HG03457 (cell line): ENCODE measurements at regions not wholly inside any gene's neighbourhood (a gene's known extent, or its start where the extent isn't known, plus 50 kb on each side); places are given as distances from the start of the nearest gene placed in this dataset.

Experiments
- ATAC-seq: cut with Tn5 transposase; IDR thresholded peaks from one replicate; pipeline ENCODE4 v1.9.1; 2021; ENCODE audit warnings: moderate number of reproducible peaks; ENCODE audit not compliant: unreplicated experiment

DNA sequence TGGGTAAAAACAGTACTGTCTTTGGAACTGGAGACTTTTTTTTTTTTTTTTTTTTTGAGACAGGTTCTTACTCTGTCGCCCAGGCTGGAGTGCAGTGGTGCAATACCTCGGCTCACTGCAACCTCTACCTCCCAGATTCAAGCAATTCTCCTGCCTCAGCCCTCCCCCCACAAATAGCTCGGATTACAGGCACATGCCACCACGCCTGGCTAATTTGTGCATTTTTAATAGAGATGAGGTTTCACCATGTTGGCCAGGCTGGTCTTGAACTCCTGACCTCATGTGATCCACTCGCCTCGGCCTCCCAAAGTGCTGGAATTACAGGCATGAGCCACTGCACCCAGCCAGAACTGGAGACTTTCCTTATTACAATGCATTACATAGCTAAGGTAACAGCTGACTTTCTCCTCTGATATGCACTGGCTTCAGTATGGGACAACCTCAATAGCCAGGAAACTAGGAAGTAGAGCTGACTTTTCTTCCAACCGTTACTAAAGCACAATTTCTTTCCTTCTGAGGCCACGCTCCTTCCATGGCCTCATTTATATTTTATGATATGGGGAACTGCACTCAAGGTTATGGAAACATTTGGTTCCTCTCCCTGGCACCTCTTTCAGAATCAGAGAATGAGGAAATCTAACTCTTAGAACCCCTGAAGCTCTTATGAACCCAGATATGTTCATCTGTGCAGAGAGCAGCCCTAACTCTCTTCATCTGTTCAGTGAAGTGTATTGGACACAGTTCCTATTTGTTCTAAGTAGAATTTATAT is 53.5 kb upstream of the FAM9B start:
- ATAC-seq = no peak

DNA sequence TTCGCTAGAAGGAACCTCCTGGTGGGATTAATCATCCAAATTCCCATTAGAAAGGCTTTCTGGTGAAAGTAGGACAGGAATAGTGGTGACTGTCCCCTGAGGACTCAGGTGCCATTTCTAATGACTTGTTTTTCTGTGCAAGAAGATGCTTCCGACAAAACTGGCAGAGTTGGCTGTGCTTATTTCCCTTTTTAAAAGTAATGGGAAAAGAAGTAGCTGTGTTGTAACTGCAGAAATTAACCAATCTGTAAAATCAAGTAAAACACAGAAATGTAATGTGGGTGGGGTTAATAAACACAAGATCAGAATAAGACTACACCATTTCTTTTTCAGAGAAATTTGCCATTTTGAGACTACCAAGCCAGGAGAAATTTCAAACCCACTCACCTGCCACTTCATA is 55.0 kb upstream of the FAM9B start:
- no peak for ATAC-seq

DNA sequence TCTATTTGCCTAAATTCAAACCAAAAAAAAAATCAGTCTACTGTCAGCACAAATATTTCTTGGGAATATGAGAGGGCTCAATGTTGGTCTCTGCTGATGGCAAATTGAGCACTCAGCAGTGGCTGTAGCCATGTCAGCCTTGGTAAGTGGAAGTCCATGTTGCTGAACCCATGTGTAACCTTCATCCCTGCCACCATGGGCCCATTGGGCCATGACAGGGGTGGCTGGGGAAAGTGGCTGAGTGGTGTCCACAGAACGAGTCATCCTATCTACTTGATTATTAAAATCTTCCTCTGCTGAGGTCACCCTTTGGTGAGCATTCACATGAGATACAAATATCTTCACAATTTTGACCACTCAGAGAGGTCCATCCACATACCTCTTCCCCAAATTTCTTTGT is 56.8 kb upstream of the FAM9B start:
- no peak for ATAC-seq

DNA sequence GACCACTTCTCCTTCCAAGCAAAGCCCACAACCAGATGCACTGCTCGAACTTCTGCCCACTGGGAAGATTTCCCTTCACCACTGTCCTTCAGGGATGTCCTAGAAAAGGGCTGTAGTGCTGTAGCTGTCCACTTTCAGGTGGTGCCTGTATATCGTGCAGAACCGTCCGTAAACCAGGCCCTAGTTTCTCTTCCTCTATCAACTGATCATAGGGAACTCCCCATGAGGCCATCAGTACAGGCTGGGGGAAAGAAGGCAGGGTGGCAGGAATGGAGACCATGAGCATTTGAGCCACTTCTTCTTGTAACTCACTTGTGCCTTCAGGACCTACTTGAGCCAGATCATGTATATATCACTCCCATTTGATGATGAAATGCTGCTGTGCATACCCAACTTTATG is 57.3 kb upstream of the FAM9B start:
- no peak for ATAC-seq

DNA sequence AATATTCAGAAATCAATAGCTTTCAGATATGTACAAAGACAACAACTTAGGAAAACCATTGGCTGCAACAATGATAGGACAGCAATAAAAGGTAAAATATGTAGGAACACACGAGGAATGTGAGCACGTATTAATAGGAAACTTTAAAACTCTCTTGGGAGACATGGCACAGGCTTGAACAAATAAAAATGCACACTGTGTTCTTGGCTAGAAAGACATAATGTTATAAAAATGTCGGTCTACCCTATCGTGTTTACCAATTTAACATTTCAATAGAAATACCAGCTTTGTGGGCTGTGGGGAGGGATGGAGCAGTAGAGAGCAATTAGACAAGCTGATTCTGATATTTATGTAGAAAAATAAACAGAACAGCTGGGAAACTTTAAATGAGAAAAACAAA is 69.0 kb upstream of the FAM9B start:
- no peak for ATAC-seq

DNA sequence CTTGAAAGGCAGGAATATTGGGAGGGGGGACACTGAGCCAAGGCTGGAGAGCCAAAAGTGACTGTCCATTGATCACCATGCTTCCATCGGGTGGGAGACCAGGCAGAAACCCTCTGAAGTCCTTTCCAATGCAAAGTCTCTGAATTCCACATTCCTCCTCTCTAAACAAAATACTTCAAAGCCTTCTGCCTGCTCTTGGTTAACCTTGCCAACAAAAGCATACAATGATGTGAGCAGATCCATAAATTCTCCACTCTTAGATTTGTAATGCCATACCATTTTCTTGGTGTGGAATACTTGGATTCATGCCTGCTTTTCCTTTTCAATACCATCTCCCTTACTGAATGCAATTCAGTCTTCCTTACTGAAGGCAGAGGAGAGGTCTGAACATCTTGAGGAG is 74.1 kb upstream of the FAM9B start:
- no peak for ATAC-seq

DNA sequence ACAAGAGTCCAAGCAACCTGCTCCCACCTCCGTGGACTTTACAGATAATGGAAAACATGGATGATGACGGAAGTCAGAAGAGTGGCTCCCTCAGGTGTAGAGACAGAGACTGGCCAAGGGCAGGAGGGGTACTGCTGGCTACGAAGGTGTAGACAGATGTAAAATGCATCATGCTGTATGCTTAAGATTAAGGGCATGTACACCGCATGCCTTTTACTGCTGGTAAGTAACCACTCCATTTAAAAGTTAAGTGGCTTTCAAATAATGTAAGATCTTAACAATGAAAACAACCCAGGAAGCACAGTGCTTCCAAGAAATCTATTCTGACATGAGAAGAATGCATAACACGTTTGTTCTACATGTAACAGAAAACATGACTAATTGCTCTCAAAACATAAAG is 76.9 kb upstream of the FAM9B start:
- no peak for ATAC-seq

DNA sequence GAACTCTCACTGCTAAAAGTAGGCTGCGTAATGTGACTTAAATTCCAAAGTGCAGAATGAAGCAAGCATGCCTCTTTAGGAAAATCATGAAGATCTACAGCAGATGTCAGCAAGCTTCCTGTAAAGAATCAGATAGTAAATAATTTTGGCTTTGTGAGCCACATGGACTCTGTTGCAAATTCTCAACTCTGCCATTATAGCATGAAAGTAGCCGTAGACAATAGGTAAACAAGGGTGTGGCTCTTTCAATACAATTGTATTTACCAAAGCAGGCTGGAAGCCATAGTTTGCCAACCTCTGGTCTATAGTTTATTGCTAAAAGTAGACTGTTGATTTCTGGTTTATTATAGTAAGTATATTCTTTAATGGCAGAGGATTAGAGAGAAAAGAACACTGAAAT is 80.3 kb upstream of the FAM9B start:
- no peak for ATAC-seq

DNA sequence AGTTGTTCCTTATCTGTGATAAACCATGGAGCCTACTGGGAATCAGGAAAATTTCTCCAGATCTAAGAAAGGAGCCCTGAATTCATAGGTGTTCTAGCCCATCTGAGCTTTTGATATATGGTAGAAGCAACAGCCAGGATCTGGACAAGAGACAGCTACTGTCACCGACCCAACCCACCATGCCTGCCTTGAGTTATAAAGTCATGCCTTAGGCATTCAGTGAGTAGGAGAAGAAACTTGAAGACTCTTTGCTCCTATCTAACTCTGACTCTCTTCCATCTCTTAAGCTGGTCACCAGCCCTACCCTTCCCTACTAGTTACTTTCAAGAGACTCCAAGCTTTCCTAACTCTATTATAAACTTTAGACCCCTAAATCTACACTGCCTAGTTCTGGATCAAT is 83.9 kb upstream of the FAM9B start:
- no peak for ATAC-seq

DNA sequence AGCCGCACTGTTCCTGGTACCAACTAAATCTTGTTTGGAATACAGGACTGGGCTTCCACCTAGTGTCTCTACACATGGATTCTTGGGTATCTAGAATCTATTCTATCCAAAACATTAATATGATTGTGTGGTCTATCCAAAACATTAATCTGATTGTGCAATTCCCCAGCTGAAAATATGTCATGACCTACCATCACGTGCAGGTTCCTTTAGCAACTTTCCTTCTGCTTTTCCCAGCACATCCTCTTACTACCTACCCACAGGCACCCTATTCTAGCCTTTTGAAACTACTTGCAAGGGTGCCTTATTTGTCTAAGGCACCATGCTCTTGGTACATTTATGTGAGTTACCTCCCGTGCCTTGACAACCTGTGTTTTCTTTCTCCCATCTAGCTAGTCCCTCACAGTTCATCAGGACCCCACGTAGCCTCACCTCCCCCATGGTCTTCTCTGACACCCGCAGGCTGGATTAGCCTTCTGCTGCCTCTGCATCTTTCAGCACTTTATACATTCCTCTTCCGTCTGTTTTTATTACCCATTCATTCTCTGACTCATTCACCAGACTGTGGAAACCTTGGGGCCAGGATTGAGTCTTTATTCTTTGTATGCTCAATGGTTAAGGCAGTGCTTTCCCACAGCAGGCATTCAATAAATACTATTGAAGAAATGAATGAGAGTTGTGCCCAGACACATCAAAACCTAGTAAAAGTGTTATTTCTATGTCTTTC is 88.8 kb upstream of the FAM9B start:
- ATAC-seq = no peak

DNA sequence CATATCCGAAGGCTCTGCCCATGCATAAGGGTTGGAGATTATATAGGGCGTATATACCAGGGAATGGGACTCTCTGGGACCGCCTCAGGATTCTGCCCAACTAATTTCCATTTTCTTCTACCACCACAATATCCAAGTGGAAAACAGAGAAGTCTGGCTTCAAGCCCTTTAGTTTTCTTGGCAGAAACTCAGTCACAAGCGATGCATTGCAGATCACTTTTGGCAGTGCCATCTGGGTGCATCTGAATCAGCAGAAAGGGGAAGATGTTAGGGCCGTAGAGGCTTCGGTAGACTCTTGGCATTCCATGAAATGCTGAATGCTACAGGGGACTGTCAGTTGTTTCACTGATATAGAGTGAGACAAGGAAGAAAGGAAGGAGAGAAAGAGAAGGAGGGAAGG is 94.1 kb upstream of the FAM9B start:
- no peak for ATAC-seq

DNA sequence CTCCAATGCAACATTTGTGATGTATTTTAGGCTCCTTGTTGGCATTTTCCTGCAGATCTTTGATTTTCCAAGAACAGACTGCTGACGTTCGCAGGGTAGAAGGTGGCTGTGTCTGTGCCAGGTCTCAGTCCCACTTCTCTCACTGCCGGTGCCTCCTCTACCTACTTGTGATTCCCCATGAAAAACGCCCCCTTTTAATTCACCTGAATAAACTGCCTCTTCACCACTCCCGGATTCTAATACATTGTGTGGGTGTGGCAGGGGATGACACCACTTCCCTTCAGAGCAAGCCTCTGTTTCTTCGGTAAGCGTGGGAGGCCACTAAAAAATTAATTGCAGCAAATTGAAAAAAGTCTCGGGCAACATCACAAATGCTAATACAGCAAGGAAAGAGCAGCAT is 96.1 kb upstream of the FAM9B start:
- no peak for ATAC-seq

DNA sequence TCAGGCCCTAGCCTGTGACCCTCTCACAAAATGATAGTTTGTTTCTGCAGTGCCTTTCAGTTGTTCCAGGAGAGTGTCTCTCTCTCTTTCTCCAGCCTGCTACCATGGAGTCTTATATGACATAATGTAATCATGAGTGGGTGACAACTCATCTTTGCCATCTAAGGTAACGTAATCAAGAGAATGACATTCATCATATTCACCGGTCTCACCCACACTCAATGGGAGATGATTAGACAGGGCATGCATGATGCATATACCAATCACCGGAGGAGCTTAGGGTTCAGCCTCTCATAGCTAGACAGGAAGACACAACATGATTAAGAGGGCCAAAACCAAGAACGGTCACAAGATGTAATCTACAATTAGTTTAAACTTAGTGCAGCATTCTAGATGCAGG is 97.1 kb upstream of the FAM9B start:
- ATAC-seq = no peak

DNA sequence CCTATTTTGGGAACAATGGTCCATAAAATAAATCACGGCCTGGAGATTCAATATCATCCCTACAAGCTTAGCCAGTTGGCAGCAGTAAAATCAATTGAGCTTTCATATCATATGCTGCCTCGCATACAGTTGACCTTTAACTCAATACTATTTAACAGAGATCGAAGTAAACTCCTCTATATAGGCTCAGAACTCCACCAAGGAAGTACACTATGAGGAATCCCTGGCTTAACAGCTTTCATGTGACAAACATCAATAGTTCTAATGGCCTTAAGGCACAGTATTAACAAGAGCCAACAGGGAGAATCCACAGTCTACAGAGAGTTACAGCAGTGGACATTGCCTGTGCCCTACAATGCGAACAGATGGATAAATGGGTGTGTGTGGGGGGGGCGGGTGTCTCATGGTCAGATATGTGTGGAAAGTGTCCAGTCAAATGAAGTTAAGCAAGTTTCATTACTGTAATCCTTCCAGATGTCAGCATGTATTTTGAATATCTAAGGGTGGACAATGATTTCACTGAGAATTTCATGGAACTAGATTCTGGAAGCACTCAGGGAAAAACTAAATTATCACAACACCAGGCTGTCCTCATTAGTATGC is 98.2 kb upstream of the FAM9B start:
- ATAC-seq = no peak

DNA sequence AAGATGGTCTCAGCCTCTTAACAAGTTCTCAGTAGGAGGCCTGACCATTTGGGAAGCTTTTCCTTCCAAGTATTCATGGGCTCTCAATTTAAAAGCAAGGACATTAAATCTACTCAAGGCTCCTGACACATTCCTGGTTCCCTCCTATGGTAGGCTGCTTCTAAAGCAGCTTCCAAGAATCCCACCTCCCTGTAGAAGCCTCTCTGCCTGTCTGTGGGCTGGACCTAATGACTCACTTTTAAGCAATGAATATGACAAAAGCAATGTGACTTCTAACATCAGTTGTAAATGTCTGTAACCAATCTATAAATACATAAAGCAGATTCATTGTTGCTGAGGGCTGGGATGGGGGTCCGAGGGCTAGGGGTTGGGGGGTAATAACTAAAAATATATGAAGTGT is 99.5 kb upstream of the FAM9B start:
- ATAC-seq = no peak

DNA sequence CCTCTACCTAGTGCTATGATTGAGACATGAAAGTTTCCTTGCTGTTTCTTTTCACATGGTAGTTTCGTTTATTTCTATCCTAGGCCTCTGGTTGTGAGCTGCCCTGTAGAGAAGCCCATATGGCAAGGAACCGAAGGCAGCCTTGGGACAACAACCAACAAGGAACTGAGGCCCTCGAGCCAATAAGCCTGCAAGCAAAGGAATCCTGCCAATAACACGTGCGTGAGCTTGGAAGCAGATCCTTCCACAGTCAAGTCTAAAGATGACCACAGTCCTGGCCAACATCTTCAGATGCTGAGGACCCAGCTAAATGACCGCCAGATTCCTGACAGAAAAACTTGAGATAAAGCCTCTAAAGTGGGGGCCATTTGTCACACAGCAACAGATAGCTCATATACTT is 100.4 kb upstream of the FAM9B start:
- ATAC-seq = no peak

DNA sequence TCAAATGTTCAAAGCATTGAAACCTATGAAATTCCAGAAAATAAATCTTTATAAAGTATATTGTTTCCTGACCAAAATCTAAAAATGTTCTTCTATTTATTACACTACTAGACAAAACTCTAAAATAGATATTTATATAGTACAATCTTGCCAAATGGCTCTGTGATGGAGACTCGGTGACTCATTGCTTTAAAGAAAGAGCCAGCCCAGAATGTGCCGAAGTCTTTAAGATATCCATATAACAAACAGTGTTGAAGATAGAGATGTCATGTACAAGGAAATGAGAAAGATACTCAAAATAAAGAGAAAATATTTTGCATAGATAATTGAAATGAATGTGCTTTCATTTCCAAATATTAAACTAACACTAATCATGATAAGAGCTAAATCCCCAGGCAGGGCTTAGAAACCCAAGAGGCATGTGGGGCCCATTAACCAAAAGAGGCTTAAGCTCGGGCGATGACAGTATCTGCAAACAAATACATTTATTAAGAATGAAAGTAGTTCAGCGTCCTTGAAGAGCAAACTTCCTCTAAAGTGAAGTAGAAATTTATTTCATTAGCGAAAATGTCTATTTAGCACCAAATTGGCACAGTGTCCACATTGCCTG is 102.1 kb upstream of the FAM9B start:
- ATAC-seq = no peak

DNA sequence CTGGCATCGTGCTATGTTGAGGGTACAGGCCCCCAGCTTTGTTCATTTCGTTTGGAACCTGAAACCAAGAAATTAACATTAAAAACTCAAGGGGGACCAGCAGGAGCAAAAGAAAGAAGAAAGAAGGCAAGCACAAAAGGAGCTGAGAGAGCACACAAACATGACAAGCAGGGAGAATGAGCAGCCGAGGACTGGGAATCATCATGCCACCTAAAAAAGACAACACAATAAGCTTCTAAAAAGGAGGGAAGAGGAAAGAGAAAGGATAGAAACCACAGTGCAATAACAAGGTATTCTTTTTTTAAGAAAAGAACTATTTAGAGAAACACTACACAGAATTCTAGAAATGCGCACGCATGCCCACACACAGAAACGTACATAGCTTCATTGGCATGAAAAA is 103.2 kb upstream of the FAM9B start:
- ATAC-seq = no peak

DNA sequence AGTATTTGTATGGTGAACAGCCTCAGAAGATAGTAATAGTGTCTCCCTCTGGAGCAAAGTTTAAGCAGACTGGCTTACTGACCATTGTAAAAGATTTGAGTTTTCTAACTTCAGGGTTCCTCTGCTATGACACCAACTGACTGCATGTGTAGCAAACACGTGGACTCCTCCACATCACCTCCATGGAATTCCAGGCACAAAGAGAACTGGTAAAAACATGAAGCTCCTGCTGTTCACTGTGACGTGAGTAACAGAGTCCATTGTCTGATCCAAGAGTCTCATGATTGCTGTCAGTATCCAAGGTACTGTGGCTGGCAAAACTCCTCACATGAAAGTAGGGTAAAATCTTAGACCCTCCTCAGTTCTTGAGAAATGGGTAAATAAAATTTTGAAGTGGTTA is 107.6 kb upstream of the FAM9B start:
- ATAC-seq = no peak

DNA sequence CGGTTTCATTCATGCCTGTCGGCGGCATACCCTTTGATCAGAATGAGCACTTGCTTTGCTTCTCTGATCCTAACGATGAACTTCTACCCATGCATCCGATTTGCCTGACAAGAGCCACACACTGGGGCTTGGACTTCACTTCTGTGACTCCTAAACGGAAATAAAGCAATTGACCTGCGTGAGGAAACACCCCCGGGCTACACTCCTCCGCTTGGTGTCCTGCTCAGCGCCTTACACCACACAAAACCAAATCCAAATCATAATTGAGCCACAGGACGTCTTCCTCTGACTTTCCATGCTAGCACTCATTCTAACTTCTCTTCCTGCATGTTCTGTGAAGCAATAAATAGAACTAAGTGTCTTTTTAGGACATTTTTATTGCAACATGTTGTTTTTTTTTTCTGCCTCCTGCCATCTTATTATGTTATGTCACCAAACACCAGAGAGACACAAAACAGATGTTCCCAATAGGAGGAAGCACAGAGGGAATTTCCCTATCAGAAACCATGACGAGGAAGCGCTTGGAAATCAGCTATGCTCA is 110.8 kb upstream of the FAM9B start:
- no peak for ATAC-seq

DNA sequence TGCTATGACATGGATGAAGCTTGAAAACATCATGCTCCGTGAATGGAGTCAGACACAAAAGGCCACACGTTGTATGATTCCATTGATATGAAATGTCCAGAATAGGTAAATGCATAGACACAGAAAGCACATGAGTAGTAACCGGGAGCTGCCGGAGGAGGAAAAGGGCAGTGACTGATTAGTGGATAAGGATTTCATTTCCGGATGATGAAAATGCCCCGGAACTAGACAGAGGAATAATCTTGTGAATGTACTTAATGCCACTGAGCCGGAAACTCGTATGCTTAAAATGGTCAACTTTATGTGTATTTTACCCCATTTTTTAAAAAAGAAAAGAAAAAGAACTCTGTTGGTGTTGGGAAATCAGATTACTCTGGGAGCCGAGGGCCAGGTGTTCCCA is 112.7 kb upstream of the FAM9B start:
- ATAC-seq = no peak

DNA sequence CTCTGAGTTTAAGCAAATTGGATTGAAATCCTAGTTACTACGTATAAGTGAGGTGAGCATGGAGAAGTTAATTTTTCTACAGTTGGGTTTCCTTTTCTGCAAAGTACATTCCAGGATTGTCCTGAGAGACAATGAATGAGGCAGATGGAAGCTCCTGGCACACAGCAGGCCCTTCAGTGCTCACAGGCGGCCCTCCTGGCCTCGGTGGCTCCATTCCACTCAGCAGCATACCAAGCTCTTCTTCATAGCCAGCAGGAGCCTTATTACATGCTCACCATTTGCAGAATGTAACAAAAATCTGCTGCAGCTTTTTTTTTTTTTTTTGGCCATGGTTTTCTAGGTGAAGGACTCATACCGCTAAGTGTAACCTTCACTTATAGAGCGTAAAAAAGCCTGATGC is 113.2 kb upstream of the FAM9B start:
- ATAC-seq = no peak
